IMR-90 (cell line): ENCODE measurements at regions not wholly inside any gene's neighbourhood (a gene's known extent, or its start where the extent isn't known, plus 50 kb on each side); places are given as distances from the start of the nearest gene placed in this dataset.

Experiments
- ATAC-seq: fragments of 200-7000 bp; cut with Tn5 transposase; 2 replicates; pipeline ENCODE4 v1.9.1; 2020; ENCODE audit warnings: low read depth, mild to moderate bottlenecking, moderate library complexity
- BruUV-seq: library from RNA; stranded (reverse); fragments of 400-500 nt; replicated peaks from 2 replicates; lab custom pipeline; 2021; lab: Mats Ljungman, UMichigan
- CTCF ChIA-PET: fragments of 300-600 bp; formaldehyde crosslinking; extraction: SDS; loops from one replicate; lab custom pipeline; 2021; ENCODE audit warnings: antibody characterized with exemption; lab: Yijun Ruan, JAX
- POLR2A ChIA-PET: fragments of 300-600 bp; sonication (Branson Sonifier 250); formaldehyde crosslinking; loops from one replicate; lab custom pipeline; 2022; ENCODE audit warnings: antibody characterized with exemption; ENCODE audit not compliant: unreplicated experiment; lab: Charles Lee
- DNase-seq: peaks from one replicate; pipeline ENCODE4 v3.0.0; 2013
- H2AFZ ChIP-seq: replicated peaks from 2 replicates; pipeline ENCODE3; 2013; ENCODE audit warnings: low read length, mild to moderate bottlenecking; ENCODE audit not compliant: poor library complexity
- H2AK5ac ChIP-seq: 2 replicates; pipeline ENCODE4 v1.6.1; 2013; ENCODE audit warnings: low read depth, low read length, inconsistent platforms
- H2AK9ac ChIP-seq: replicated peaks from 2 replicates; pipeline ENCODE3; 2013; ENCODE audit warnings: mild to moderate bottlenecking, low read depth, low read length, moderate library complexity; ENCODE audit not compliant: poor library complexity
- H2BK120ac ChIP-seq: 2 replicates; pipeline ENCODE4 v1.6.1; 2013; ENCODE audit warnings: low read depth, low read length, inconsistent platforms
- H2BK15ac ChIP-seq: 3 replicates; pipeline ENCODE4 v1.6.1; 2013; ENCODE audit warnings: low read depth, low read length, inconsistent platforms
- H2BK20ac ChIP-seq: 2 replicates; pipeline ENCODE4 v1.6.1; 2013; ENCODE audit warnings: low read depth, mild to moderate bottlenecking, inconsistent platforms, low read length, moderate library complexity
- H2BK5ac ChIP-seq: 2 replicates; pipeline ENCODE4 v1.6.1; 2013; ENCODE audit warnings: mild to moderate bottlenecking, low read depth, low read length, inconsistent platforms; ENCODE audit not compliant: poor library complexity, severe bottlenecking
- H3K14ac ChIP-seq: replicated peaks from 2 replicates; pipeline ENCODE4 v1.6.1; 2013; ENCODE audit warnings: low read depth, low read length, inconsistent platforms
- H3K18ac ChIP-seq: 2 replicates; pipeline ENCODE4 v1.6.1; 2013; ENCODE audit warnings: low read depth, low read length, control low read depth
- H3K23ac ChIP-seq: 2 replicates; pipeline ENCODE4 v1.6.1; 2013; ENCODE audit warnings: low read depth, low read length, inconsistent platforms
- H3K27ac ChIP-seq: 2 replicates; pipeline ENCODE4 v1.5.1; 2013; ENCODE audit warnings: mild to moderate bottlenecking, control low read depth, low read length; ENCODE audit not compliant: insufficient read depth
- H3K27me3 ChIP-seq: 2 replicates; pipeline ENCODE4 v1.6.1; 2013; ENCODE audit warnings: low read length; ENCODE audit not compliant: control insufficient read depth, insufficient read depth
- H3K36me3 ChIP-seq: 2 replicates; pipeline ENCODE4 v1.6.1; 2013; ENCODE audit warnings: low read length, mixed read lengths; ENCODE audit not compliant: control insufficient read depth, insufficient read depth
- H3K4ac ChIP-seq: 2 replicates; pipeline ENCODE4 v1.6.1; 2013; ENCODE audit warnings: low read depth, low read length, inconsistent platforms
- H3K4me1 ChIP-seq: 2 replicates; pipeline ENCODE4 v1.6.1; 2013; ENCODE audit warnings: low read length, mixed read lengths; ENCODE audit not compliant: control insufficient read depth, insufficient read depth
- H3K4me2 ChIP-seq: 2 replicates; pipeline ENCODE4 v1.6.1; 2013; ENCODE audit warnings: low read depth, mild to moderate bottlenecking, control low read depth, low read length, moderate library complexity
- H3K4me3 ChIP-seq: 2 replicates; pipeline ENCODE4 v1.5.1; 2013; ENCODE audit warnings: low read depth, mild to moderate bottlenecking, control low read depth, low read length, moderate library complexity; ENCODE audit not compliant: insufficient read depth
- H3K56ac ChIP-seq: 2 replicates; pipeline ENCODE4 v1.6.1; 2013; ENCODE audit warnings: low read length, inconsistent platforms; ENCODE audit not compliant: insufficient read depth; ENCODE audit errors: extremely low read depth
- H3K79me1 ChIP-seq, 2 experiments: 2 replicates each; pipeline ENCODE4 v1.6.1; 2013; ENCODE audit warnings: low read length in 2 of 2, inconsistent platforms in 1 of 2, low read depth in 1 of 2
- H3K9ac ChIP-seq: 2 replicates; pipeline ENCODE4 v1.6.1; 2013; ENCODE audit warnings: low read depth, low read length, control low read depth
- H3K9me1 ChIP-seq: 2 replicates; pipeline ENCODE4 v1.6.1; 2013; ENCODE audit warnings: low read length, inconsistent platforms; ENCODE audit not compliant: insufficient read depth
- H3K9me3 ChIP-seq: 2 replicates; pipeline ENCODE4 v1.6.1; 2013; ENCODE audit warnings: low read length; ENCODE audit not compliant: control insufficient read depth, insufficient read depth
- H4K20me1 ChIP-seq: 2 replicates; pipeline ENCODE4 v1.6.1; 2013; ENCODE audit warnings: low read length, inconsistent platforms; ENCODE audit not compliant: insufficient read depth
- H4K5ac ChIP-seq: 2 replicates; pipeline ENCODE4 v1.6.1; 2013; ENCODE audit warnings: mild to moderate bottlenecking, low read depth, low read length, control low read depth
- H4K8ac ChIP-seq, 2 experiments: 2 replicates each; pipeline ENCODE4 v1.6.1; 2013; ENCODE audit warnings: low read depth in 2 of 2, low read length in 2 of 2, control low read depth in 1 of 2, inconsistent platforms in 1 of 2
- H4K91ac ChIP-seq: 2 replicates; pipeline ENCODE4 v1.6.1; 2013; ENCODE audit warnings: low read depth, low read length, inconsistent platforms; ENCODE audit not compliant: insufficient read depth
- BHLHE40 ChIP-seq: fragments of 150-350 bp; IDR thresholded peaks from 2 replicates; pipeline ENCODE4 v1.6.1; 2016; ENCODE audit warnings: mild to moderate bottlenecking, low read depth, low read length
- CEBPB ChIP-seq: IDR thresholded peaks from 2 replicates; pipeline ENCODE4 v1.6.1; 2012; ENCODE audit warnings: low read depth, low read length, improper control_type of control experiment
- CHD1 ChIP-seq: IDR thresholded peaks from 2 replicates; pipeline ENCODE4 v1.6.1; 2012; ENCODE audit warnings: low read depth, low read length, improper control_type of control experiment
- FOS ChIP-seq: fragments of 150-350 bp; IDR thresholded peaks from 2 replicates; pipeline ENCODE4 v1.6.1; 2016; ENCODE audit warnings: low read depth, low read length
- MAFK ChIP-seq: IDR thresholded peaks from 2 replicates; pipeline ENCODE4 v1.6.1; 2012; ENCODE audit warnings: low read depth, low read length, improper control_type of control experiment
- MAZ ChIP-seq: IDR thresholded peaks from 2 replicates; pipeline ENCODE4 v1.6.1; 2012; ENCODE audit warnings: low read depth, mild to moderate bottlenecking, low read length, improper control_type of control experiment, moderate library complexity, borderline replicate concordance
- MXI1 ChIP-seq: IDR thresholded peaks from 2 replicates; pipeline ENCODE4 v1.6.1; 2012; ENCODE audit warnings: low read depth, mild to moderate bottlenecking, low read length, moderate library complexity, borderline replicate concordance
- NFE2L2 ChIP-seq: fragments of 150-350 bp; IDR thresholded peaks from 2 replicates; pipeline ENCODE4 v1.6.1; 2016; ENCODE audit warnings: low read depth, mild to moderate bottlenecking, low read length
- POLR2A ChIP-seq: IDR thresholded peaks from 2 replicates; pipeline ENCODE4 v1.6.1; 2012; ENCODE audit warnings: mild to moderate bottlenecking, low read depth, low read length
- RAD21 ChIP-seq: IDR thresholded peaks from 2 replicates; pipeline ENCODE4 v1.6.1; 2012; ENCODE audit warnings: low read length, improper control_type of control experiment
- RCOR1 ChIP-seq: IDR thresholded peaks from 2 replicates; pipeline ENCODE4 v1.6.1; 2012; ENCODE audit warnings: mild to moderate bottlenecking, low read length, improper control_type of control experiment; ENCODE audit not compliant: insufficient replicate concordance
- RFX5 ChIP-seq: IDR thresholded peaks from 2 replicates; pipeline ENCODE4 v1.8.0; 2012; ENCODE audit warnings: low read depth, mild to moderate bottlenecking, low read length, moderate library complexity
- SMC3 ChIP-seq: fragments of 150-350 bp; IDR thresholded peaks from 2 replicates; pipeline ENCODE4 v1.6.1; 2016; ENCODE audit warnings: low read depth, mild to moderate bottlenecking, antibody characterized with exemption, low read length, moderate library complexity
- WGBS, 2 experiments: methylation state at CpG; one replicate each; pipeline versions ENCODE4 v1.1.5 to v1.1.7; 2013; ENCODE audit warnings: missing lambda C conversion rate in 2 of 2; ENCODE audit not compliant: insufficient read length in 1 of 2; ENCODE audit errors: extremely low coverage in 2 of 2; 5-methylcytosine and 5-hydroxymethylcytosine counted together
- dilution Hi-C: fragments of 300-500 bp; cut with HindIII; formaldehyde crosslinking; loops from one replicate; pipeline ENCODE4 v1.14.3; 2018; ENCODE audit warnings: low sequenced_read_pairs; ENCODE audit not compliant: unreplicated experiment
- in situ Hi-C: fragments of 300-500 bp; cut with MboI; formaldehyde crosslinking; loops from 3 replicates; pipeline ENCODE4 v1.14.3; 2019; ENCODE audit warnings: low sequenced_read_pairs, inconsistent platforms, mixed read lengths
- intact Hi-C: fragments of 100-400 bp; cut with micrococcal nuclease; formaldehyde crosslinking; loops from 2 replicates; pipeline ENCODE4 v1.10.0; 2022
- TF ChIP-seq, protein P1 (sequence below): fragments of 150-350 bp; IDR thresholded peaks from 2 replicates; pipeline ENCODE4 v1.6.1; 2016; ENCODE audit warnings: low read depth, mild to moderate bottlenecking, low read length, moderate library complexity, borderline replicate concordance
- TF ChIP-seq, protein P2 (sequence below): conservative IDR thresholded peaks from 2 replicates; pipeline ENCODE4 v1.5.1; 2012; ENCODE audit warnings: mild to moderate bottlenecking, low read depth, low read length, improper control_type of control experiment
- TF ChIP-seq, protein P3 (sequence below): fragments of 150-350 bp; IDR thresholded peaks from 2 replicates; pipeline ENCODE4 v1.6.1; 2017; ENCODE audit warnings: mild to moderate bottlenecking, antibody characterized with exemption, low read length, low read depth

DNA sequence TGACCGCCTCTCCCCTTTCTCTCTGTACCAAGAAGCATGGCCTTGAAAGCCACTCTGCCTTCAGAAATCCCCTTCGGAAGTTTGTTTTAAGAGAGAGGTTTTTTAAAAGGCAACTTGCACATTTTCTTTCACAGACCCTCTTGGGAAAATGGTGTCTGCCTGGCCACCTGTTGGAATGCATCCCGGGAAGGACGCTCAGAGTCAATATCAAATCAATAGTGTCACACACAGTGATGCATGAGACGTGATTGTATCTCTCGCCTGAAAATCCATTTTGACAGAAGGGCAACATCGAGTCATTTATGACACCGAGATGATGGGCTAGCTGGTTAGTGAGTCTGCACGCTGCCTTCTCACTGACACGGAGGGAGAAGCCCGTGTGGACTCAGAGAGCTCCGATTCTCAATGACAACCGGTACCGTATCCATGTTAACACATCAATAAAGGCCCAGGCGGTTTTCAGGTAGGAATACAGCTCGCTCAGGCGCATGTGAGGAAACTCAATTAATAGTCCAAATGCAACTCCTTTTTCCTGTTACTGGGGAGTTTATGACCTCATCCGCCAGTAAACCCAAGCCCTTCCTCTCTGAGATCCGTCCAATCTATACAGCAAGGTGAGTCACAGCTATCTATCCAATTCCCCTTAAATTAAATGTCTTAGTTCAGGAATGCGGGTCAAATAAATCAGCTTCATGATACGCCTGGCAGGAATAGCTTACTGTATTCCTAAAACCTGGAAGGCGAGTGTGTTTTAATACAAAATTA, 621.5 kb upstream of the MKI67 start:
- no peaks in the 10 kb centered on the region for H3K9me1 ChIP-seq
- no peak overlapping the region for H4K8ac ChIP-seq
- ATAC-seq (no peak), DNase-seq (no peak)
- no peak overlapping the region for H3K4me3 ChIP-seq
- TF ChIP-seq RAD21 (no peak), RCOR1 (no peak), BHLHE40 (no peak), FOS (no peak), MAZ (no peak), NFE2L2 (no peak), SMC3 (no peak), POLR2A (no peak), MXI1 (no peak), RFX5 (no peak), MAFK (no peak), CHD1 (no peak), CEBPB (no peak)
- TF ChIP-seq, protein P1, sequence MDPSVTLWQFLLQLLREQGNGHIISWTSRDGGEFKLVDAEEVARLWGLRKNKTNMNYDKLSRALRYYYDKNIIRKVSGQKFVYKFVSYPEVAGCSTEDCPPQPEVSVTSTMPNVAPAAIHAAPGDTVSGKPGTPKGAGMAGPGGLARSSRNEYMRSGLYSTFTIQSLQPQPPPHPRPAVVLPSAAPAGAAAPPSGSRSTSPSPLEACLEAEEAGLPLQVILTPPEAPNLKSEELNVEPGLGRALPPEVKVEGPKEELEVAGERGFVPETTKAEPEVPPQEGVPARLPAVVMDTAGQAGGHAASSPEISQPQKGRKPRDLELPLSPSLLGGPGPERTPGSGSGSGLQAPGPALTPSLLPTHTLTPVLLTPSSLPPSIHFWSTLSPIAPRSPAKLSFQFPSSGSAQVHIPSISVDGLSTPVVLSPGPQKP: no peak
- TF ChIP-seq, protein P2, sequence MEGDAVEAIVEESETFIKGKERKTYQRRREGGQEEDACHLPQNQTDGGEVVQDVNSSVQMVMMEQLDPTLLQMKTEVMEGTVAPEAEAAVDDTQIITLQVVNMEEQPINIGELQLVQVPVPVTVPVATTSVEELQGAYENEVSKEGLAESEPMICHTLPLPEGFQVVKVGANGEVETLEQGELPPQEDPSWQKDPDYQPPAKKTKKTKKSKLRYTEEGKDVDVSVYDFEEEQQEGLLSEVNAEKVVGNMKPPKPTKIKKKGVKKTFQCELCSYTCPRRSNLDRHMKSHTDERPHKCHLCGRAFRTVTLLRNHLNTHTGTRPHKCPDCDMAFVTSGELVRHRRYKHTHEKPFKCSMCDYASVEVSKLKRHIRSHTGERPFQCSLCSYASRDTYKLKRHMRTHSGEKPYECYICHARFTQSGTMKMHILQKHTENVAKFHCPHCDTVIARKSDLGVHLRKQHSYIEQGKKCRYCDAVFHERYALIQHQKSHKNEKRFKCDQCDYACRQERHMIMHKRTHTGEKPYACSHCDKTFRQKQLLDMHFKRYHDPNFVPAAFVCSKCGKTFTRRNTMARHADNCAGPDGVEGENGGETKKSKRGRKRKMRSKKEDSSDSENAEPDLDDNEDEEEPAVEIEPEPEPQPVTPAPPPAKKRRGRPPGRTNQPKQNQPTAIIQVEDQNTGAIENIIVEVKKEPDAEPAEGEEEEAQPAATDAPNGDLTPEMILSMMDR: no peak
- TF ChIP-seq, protein P3, sequence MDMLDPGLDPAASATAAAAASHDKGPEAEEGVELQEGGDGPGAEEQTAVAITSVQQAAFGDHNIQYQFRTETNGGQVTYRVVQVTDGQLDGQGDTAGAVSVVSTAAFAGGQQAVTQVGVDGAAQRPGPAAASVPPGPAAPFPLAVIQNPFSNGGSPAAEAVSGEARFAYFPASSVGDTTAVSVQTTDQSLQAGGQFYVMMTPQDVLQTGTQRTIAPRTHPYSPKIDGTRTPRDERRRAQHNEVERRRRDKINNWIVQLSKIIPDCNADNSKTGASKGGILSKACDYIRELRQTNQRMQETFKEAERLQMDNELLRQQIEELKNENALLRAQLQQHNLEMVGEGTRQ: no peak
- no peak overlapping the region for H3K18ac ChIP-seq
- intact Hi-C loops (no loop called here), dilution Hi-C loops (no loop called here), in situ Hi-C loops (no loop called here)
- H4K91ac ChIP-seq: no peak overlapping the region
- H3K36me3 ChIP-seq: no peaks in the 10 kb centered on the region
- H3K14ac ChIP-seq: no peak overlapping the region
- no peak overlapping the region for H2BK120ac ChIP-seq
- no peak overlapping the region for H2AFZ ChIP-seq
- H2BK20ac ChIP-seq: no peak overlapping the region
- peaks cover 28% of the 10 kb centered on the region for H3K9me3 ChIP-seq
- H3K4me1 ChIP-seq: no peaks in the 10 kb centered on the region
- no peak overlapping the region for H3K4me2 ChIP-seq
- no peaks in the 10 kb centered on the region for H3K79me1 ChIP-seq
- no peaks in the 10 kb centered on the region for H4K20me1 ChIP-seq
- no peaks in the 10 kb centered on the region for H3K27me3 ChIP-seq
- no peak overlapping the region for H2AK5ac ChIP-seq
- no TSS peak for BruUV-seq
- H3K4ac ChIP-seq: no peak overlapping the region
- no peak overlapping the region for H2BK5ac ChIP-seq
- WGBS, 2 experiments: 83% methylated on average over 1 of the region's 22 CpGs; no CpG with 5 or more reads in 1 of the 2 experiments
- no peak overlapping the region for H4K5ac ChIP-seq
- no peak overlapping the region for H2AK9ac ChIP-seq
- H2BK15ac ChIP-seq: no peak overlapping the region
- ChIA-PET POLR2A (no interaction called here), CTCF (no interaction called here)
- H3K9ac ChIP-seq: no peak overlapping the region
- H3K56ac ChIP-seq: no peak overlapping the region
- no peak overlapping the region for H3K27ac ChIP-seq
- no peak overlapping the region for H3K23ac ChIP-seq
